Tibial artery (tissue), 4 donors: ENCODE measurements at regions not wholly inside any gene's neighbourhood (a gene's known extent, or its start where the extent isn't known, plus 50 kb on each side); places are given as distances from the start of the nearest gene placed in this dataset.

ENCODE experiments used
- DNase-seq, 2 donors: peaks; one replicate each; pipeline ENCODE4 v3.0.0-alpha.2; 2019
- H3K27ac ChIP-seq, 2 donors: fragments of 200-600 bp; sonication (generic) in 1 of 2; 1 replicate in 1 of 2; 2 replicates in 1 of 2; pipeline ENCODE4 v1.5.1; 2018 to 2019; ENCODE audit warnings: mild to moderate bottlenecking in 1 of 2
- H3K27me3 ChIP-seq, 2 donors: fragments of 200-600 bp; sonication (generic) in 1 of 2; one replicate each; pipeline versions ENCODE4 v1.5.1 to v1.6.0; 2016 to 2019
- H3K36me3 ChIP-seq, 3 donors: fragments of 200-600 bp; sonication (generic) in 2 of 3; one replicate each; pipeline ENCODE4 v1.5.1; 2016 to 2019; ENCODE audit warnings: mild to moderate bottlenecking in 2 of 3
- H3K4me1 ChIP-seq, 4 donors: fragments of 200-600 bp; sonication (generic) in 2 of 4; 1 replicate in 3 of 4; 2 replicates in 1 of 4; pipeline ENCODE4 v1.5.1; 2016 to 2019
- H3K4me3 ChIP-seq, 2 donors: fragments of 200-600 bp; sonication (generic) in 1 of 2; 1 replicate in 1 of 2; 2 replicates in 1 of 2; pipeline ENCODE4 v1.5.1; 2018 to 2019; ENCODE audit warnings: mild to moderate bottlenecking in 2 of 2
- H3K9me3 ChIP-seq, 3 donors: fragments of 200-600 bp; sonication (generic) in 1 of 3; one replicate each; pipeline ENCODE4 v1.5.1; 2016 to 2019
- intact Hi-C: fragments of 100-400 bp; cut with DNase I; formaldehyde crosslinking; loops from one replicate; pipeline ENCODE4 v1.15.0; 2023; ENCODE audit warnings: low total_unique reads
- TF ChIP-seq, protein P1 (sequence below), 2 experiments: fragments of 200-600 bp in 1 of 2; fragments of 450-650 bp in 1 of 2; IDR thresholded peaks; one replicate each; pipeline ENCODE4 v1.5.1; 2017 to 2019; ENCODE audit warnings: antibody characterized with exemption in 2 of 2, mild to moderate bottlenecking in 1 of 2, moderate library complexity in 1 of 2

DNA sequence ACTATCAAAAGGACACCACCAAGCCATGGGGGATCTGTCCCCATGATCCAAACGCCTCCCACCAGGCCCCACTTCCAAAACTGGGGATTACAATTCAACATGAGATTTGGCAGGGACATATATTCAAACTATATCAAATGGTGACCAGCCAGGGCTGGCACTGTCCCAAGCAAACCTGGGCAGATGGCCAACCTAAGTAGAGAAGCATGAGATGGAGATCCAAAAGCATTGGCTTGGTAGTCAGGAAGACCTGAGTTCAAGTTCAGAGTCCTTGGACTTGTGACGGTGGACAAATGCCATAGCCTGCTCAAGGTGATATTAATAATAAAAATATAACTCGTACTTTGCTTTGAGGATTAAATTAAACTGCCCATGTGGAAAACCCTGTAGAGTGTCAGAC lies 79.2 kb upstream of the HS3ST1 start:
- no peaks in the 10 kb centered on the region for H3K4me1 ChIP-seq
- H3K27me3 ChIP-seq, result peaks cover 0 to 4% of the 10 kb centered on the region in 2 donors
- H3K4me3 ChIP-seq, result no peak overlapping the region
- H3K36me3 ChIP-seq, result no peaks in the 10 kb centered on the region
- DNase-seq, result no peak
- TF ChIP-seq, protein P1, sequence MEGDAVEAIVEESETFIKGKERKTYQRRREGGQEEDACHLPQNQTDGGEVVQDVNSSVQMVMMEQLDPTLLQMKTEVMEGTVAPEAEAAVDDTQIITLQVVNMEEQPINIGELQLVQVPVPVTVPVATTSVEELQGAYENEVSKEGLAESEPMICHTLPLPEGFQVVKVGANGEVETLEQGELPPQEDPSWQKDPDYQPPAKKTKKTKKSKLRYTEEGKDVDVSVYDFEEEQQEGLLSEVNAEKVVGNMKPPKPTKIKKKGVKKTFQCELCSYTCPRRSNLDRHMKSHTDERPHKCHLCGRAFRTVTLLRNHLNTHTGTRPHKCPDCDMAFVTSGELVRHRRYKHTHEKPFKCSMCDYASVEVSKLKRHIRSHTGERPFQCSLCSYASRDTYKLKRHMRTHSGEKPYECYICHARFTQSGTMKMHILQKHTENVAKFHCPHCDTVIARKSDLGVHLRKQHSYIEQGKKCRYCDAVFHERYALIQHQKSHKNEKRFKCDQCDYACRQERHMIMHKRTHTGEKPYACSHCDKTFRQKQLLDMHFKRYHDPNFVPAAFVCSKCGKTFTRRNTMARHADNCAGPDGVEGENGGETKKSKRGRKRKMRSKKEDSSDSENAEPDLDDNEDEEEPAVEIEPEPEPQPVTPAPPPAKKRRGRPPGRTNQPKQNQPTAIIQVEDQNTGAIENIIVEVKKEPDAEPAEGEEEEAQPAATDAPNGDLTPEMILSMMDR (IDR thresholded peaks at IDR 0.05), result no peak
- intact Hi-C loops, result no loop called here
- no peaks in the 10 kb centered on the region for H3K9me3 ChIP-seq
- H3K27ac ChIP-seq, result no peak overlapping the region

GRCh38 chr4:11506194-11506593 lies 77.5 kb upstream of the HS3ST1 start:
- Histone ChIP-seq H3K9me3 (no peaks in the 10 kb centered on the region), H3K27me3 (no peaks in the 10 kb centered on the region), H3K36me3 (no peaks in the 10 kb centered on the region), H3K4me1 (no peaks in the 10 kb centered on the region), H3K4me3 (no peak overlapping the region), H3K27ac (no peak overlapping the region)
- intact Hi-C loops, result no loop called here
- no peak for DNase-seq
- TF ChIP-seq, protein P1 (IDR thresholded peaks at IDR 0.05), result no peak

DNA sequence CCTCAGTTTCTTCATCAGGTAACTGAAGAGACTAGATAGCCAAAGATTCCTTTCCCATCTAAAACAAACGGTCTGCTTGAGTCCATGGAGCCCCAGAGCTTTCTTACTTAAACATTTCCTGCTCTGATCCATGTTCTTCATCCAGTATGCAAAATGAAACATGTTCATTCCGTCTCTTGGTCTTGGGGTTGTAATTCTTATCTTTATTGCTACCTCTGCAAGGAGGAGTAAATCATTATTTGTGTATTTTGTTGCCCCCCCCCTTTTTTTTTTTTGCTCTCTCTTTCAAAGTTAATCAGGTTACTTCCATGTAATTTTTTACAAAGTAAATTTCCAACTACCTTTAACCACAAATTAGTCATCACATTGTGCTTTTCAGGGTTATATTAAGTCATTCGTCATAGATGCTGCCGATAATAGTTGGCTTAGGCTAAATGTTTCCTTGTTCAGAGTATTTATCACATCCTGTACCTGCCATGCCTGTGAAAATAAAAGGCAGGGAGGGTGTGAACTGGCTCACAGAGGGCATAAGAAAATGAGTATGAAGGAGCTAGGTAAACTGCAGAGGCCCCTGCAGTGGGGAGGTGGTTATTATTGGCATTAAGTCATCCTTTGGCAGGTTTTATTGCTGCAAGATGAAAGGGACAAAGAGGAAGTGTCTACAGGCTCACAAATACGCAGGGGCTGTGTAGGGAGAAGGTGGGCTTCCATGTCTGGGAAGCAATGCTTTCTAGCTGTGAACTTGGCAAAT lies 76.7 kb upstream of the HS3ST1 start:
- Histone ChIP-seq H3K27me3 (no peaks in the 10 kb centered on the region), H3K36me3 (no peaks in the 10 kb centered on the region), H3K4me1 (no peaks in the 10 kb centered on the region), H3K27ac (no peak overlapping the region), H3K4me3 (no peak overlapping the region), H3K9me3 (no peaks in the 10 kb centered on the region)
- DNase-seq, result no peak
- intact Hi-C loops, result no loop called here
- TF ChIP-seq, protein P1 (IDR thresholded peaks at IDR 0.05), result no peak

DNA sequence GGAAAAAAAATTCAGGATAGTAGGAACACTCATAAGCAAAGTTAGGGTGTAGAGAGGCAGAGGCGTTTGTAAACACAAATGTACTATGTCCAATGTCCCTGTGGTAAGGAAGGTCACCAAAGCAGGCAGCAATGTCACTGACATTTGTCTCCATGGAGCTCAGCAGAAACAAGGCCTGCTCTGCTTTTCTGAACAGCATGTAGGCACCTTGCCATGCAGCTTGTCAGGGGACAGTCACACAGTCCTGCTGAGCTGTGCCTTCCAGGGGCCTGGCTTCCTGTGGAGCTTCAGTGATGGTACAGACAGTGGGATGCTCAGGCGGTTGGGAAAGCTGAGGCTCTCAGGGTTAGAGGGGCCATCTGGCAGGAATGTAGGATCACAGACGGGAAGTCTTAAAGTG lies 74.5 kb upstream of the HS3ST1 start:
- H3K4me1 ChIP-seq, result no peaks in the 10 kb centered on the region
- TF ChIP-seq, protein P1 (IDR thresholded peaks at IDR 0.05), result no peak
- intact Hi-C loops, result no loop called here
- DNase-seq, result no peak
- H3K4me3 ChIP-seq, result no peak overlapping the region
- H3K9me3 ChIP-seq, result no peaks in the 10 kb centered on the region
- no peaks in the 10 kb centered on the region for H3K27me3 ChIP-seq
- H3K27ac ChIP-seq, result no peak overlapping the region
- no peaks in the 10 kb centered on the region for H3K36me3 ChIP-seq

- DNase-seq, result no peak
- intact Hi-C loops, result no loop called here
- Histone ChIP-seq H3K36me3 (no peaks in the 10 kb centered on the region), H3K9me3 (peaks cover 3 to 10% (median 9%) of the 10 kb centered on the region in 3 donors), H3K27me3 (no peaks in the 10 kb centered on the region), H3K4me3 (no peak overlapping the region), H3K4me1 (no peaks in the 10 kb centered on the region), H3K27ac (no peak overlapping the region)
- TF ChIP-seq, protein P1 (IDR thresholded peaks at IDR 0.05), result no peak
These were observed 69.3 kb upstream of the HS3ST1 start for GRCh38 chr4:11497972-11498371.
